ENCODE measurements at regions not wholly inside any gene's neighbourhood (a gene's known extent, or its start where the extent isn't known, plus 50 kb on each side); places are given as distances from the start of the nearest gene placed in this dataset.

- TF ChIP-seq CTCF (IDR thresholded peaks at IDR 0.05) (no peak), POLR2A (IDR thresholded peaks at IDR 0.05) (no peak), EP300 (IDR thresholded peaks at IDR 0.05) (no peak)
Observed at GRCh38 chr4:136283977-136284376, 1248.3 kb downstream of the PCDH18 start.
